IMR-90 (cell line): ENCODE measurements at regions not wholly inside any gene's neighbourhood (a gene's known extent, or its start where the extent isn't known, plus 50 kb on each side); places are given as distances from the start of the nearest gene placed in this dataset.

Experiments
- ATAC-seq: fragments of 200-7000 bp; cut with Tn5 transposase; 2 replicates; pipeline ENCODE4 v1.9.1; 2020; ENCODE audit warnings: low read depth, mild to moderate bottlenecking, moderate library complexity
- BruUV-seq: library from RNA; stranded (reverse); fragments of 400-500 nt; replicated peaks from 2 replicates; lab custom pipeline; 2021; lab: Mats Ljungman, UMichigan
- CTCF ChIA-PET: fragments of 300-600 bp; formaldehyde crosslinking; extraction: SDS; loops from one replicate; lab custom pipeline; 2021; ENCODE audit warnings: antibody characterized with exemption; lab: Yijun Ruan, JAX
- POLR2A ChIA-PET: fragments of 300-600 bp; sonication (Branson Sonifier 250); formaldehyde crosslinking; loops from one replicate; lab custom pipeline; 2022; ENCODE audit warnings: antibody characterized with exemption; ENCODE audit not compliant: unreplicated experiment; lab: Charles Lee
- DNase-seq: peaks from one replicate; pipeline ENCODE4 v3.0.0; 2013
- H2AFZ ChIP-seq: replicated peaks from 2 replicates; pipeline ENCODE3; 2013; ENCODE audit warnings: low read length, mild to moderate bottlenecking; ENCODE audit not compliant: poor library complexity
- H2AK5ac ChIP-seq: 2 replicates; pipeline ENCODE4 v1.6.1; 2013; ENCODE audit warnings: low read depth, low read length, inconsistent platforms
- H2AK9ac ChIP-seq: replicated peaks from 2 replicates; pipeline ENCODE3; 2013; ENCODE audit warnings: mild to moderate bottlenecking, low read depth, low read length, moderate library complexity; ENCODE audit not compliant: poor library complexity
- H2BK120ac ChIP-seq: 2 replicates; pipeline ENCODE4 v1.6.1; 2013; ENCODE audit warnings: low read depth, low read length, inconsistent platforms
- H2BK15ac ChIP-seq: 3 replicates; pipeline ENCODE4 v1.6.1; 2013; ENCODE audit warnings: low read depth, low read length, inconsistent platforms
- H2BK20ac ChIP-seq: 2 replicates; pipeline ENCODE4 v1.6.1; 2013; ENCODE audit warnings: low read depth, mild to moderate bottlenecking, inconsistent platforms, low read length, moderate library complexity
- H2BK5ac ChIP-seq: 2 replicates; pipeline ENCODE4 v1.6.1; 2013; ENCODE audit warnings: mild to moderate bottlenecking, low read depth, low read length, inconsistent platforms; ENCODE audit not compliant: poor library complexity, severe bottlenecking
- H3K14ac ChIP-seq: replicated peaks from 2 replicates; pipeline ENCODE4 v1.6.1; 2013; ENCODE audit warnings: low read depth, low read length, inconsistent platforms
- H3K18ac ChIP-seq: 2 replicates; pipeline ENCODE4 v1.6.1; 2013; ENCODE audit warnings: low read depth, low read length, control low read depth
- H3K23ac ChIP-seq: 2 replicates; pipeline ENCODE4 v1.6.1; 2013; ENCODE audit warnings: low read depth, low read length, inconsistent platforms
- H3K27ac ChIP-seq: 2 replicates; pipeline ENCODE4 v1.5.1; 2013; ENCODE audit warnings: mild to moderate bottlenecking, control low read depth, low read length; ENCODE audit not compliant: insufficient read depth
- H3K27me3 ChIP-seq: 2 replicates; pipeline ENCODE4 v1.6.1; 2013; ENCODE audit warnings: low read length; ENCODE audit not compliant: control insufficient read depth, insufficient read depth
- H3K36me3 ChIP-seq: 2 replicates; pipeline ENCODE4 v1.6.1; 2013; ENCODE audit warnings: low read length, mixed read lengths; ENCODE audit not compliant: control insufficient read depth, insufficient read depth
- H3K4ac ChIP-seq: 2 replicates; pipeline ENCODE4 v1.6.1; 2013; ENCODE audit warnings: low read depth, low read length, inconsistent platforms
- H3K4me1 ChIP-seq: 2 replicates; pipeline ENCODE4 v1.6.1; 2013; ENCODE audit warnings: low read length, mixed read lengths; ENCODE audit not compliant: control insufficient read depth, insufficient read depth
- H3K4me2 ChIP-seq: 2 replicates; pipeline ENCODE4 v1.6.1; 2013; ENCODE audit warnings: low read depth, mild to moderate bottlenecking, control low read depth, low read length, moderate library complexity
- H3K4me3 ChIP-seq: 2 replicates; pipeline ENCODE4 v1.5.1; 2013; ENCODE audit warnings: low read depth, mild to moderate bottlenecking, control low read depth, low read length, moderate library complexity; ENCODE audit not compliant: insufficient read depth
- H3K56ac ChIP-seq: 2 replicates; pipeline ENCODE4 v1.6.1; 2013; ENCODE audit warnings: low read length, inconsistent platforms; ENCODE audit not compliant: insufficient read depth; ENCODE audit errors: extremely low read depth
- H3K79me1 ChIP-seq, 2 experiments: 2 replicates each; pipeline ENCODE4 v1.6.1; 2013; ENCODE audit warnings: low read length in 2 of 2, inconsistent platforms in 1 of 2, low read depth in 1 of 2
- H3K9ac ChIP-seq: 2 replicates; pipeline ENCODE4 v1.6.1; 2013; ENCODE audit warnings: low read depth, low read length, control low read depth
- H3K9me1 ChIP-seq: 2 replicates; pipeline ENCODE4 v1.6.1; 2013; ENCODE audit warnings: low read length, inconsistent platforms; ENCODE audit not compliant: insufficient read depth
- H3K9me3 ChIP-seq: 2 replicates; pipeline ENCODE4 v1.6.1; 2013; ENCODE audit warnings: low read length; ENCODE audit not compliant: control insufficient read depth, insufficient read depth
- H4K20me1 ChIP-seq: 2 replicates; pipeline ENCODE4 v1.6.1; 2013; ENCODE audit warnings: low read length, inconsistent platforms; ENCODE audit not compliant: insufficient read depth
- H4K5ac ChIP-seq: 2 replicates; pipeline ENCODE4 v1.6.1; 2013; ENCODE audit warnings: mild to moderate bottlenecking, low read depth, low read length, control low read depth
- H4K8ac ChIP-seq, 2 experiments: 2 replicates each; pipeline ENCODE4 v1.6.1; 2013; ENCODE audit warnings: low read depth in 2 of 2, low read length in 2 of 2, control low read depth in 1 of 2, inconsistent platforms in 1 of 2
- H4K91ac ChIP-seq: 2 replicates; pipeline ENCODE4 v1.6.1; 2013; ENCODE audit warnings: low read depth, low read length, inconsistent platforms; ENCODE audit not compliant: insufficient read depth
- BHLHE40 ChIP-seq: fragments of 150-350 bp; IDR thresholded peaks from 2 replicates; pipeline ENCODE4 v1.6.1; 2016; ENCODE audit warnings: mild to moderate bottlenecking, low read depth, low read length
- FOS ChIP-seq: fragments of 150-350 bp; IDR thresholded peaks from 2 replicates; pipeline ENCODE4 v1.6.1; 2016; ENCODE audit warnings: low read depth, low read length
- MXI1 ChIP-seq: IDR thresholded peaks from 2 replicates; pipeline ENCODE4 v1.6.1; 2012; ENCODE audit warnings: low read depth, mild to moderate bottlenecking, low read length, moderate library complexity, borderline replicate concordance
- RCOR1 ChIP-seq: IDR thresholded peaks from 2 replicates; pipeline ENCODE4 v1.6.1; 2012; ENCODE audit warnings: mild to moderate bottlenecking, low read length, improper control_type of control experiment; ENCODE audit not compliant: insufficient replicate concordance
- RFX5 ChIP-seq: IDR thresholded peaks from 2 replicates; pipeline ENCODE4 v1.8.0; 2012; ENCODE audit warnings: low read depth, mild to moderate bottlenecking, low read length, moderate library complexity
- WGBS, 2 experiments: methylation state at CpG; one replicate each; pipeline versions ENCODE4 v1.1.5 to v1.1.7; 2013; ENCODE audit warnings: missing lambda C conversion rate in 2 of 2; ENCODE audit not compliant: insufficient read length in 1 of 2; ENCODE audit errors: extremely low coverage in 2 of 2; 5-methylcytosine and 5-hydroxymethylcytosine counted together
- dilution Hi-C: fragments of 300-500 bp; cut with HindIII; formaldehyde crosslinking; loops from one replicate; pipeline ENCODE4 v1.14.3; 2018; ENCODE audit warnings: low sequenced_read_pairs; ENCODE audit not compliant: unreplicated experiment
- in situ Hi-C: fragments of 300-500 bp; cut with MboI; formaldehyde crosslinking; loops from 3 replicates; pipeline ENCODE4 v1.14.3; 2019; ENCODE audit warnings: low sequenced_read_pairs, inconsistent platforms, mixed read lengths
- intact Hi-C: fragments of 100-400 bp; cut with micrococcal nuclease; formaldehyde crosslinking; loops from 2 replicates; pipeline ENCODE4 v1.10.0; 2022
- TF ChIP-seq, protein P1 (sequence below): fragments of 150-350 bp; IDR thresholded peaks from 2 replicates; pipeline ENCODE4 v1.6.1; 2016; ENCODE audit warnings: low read depth, mild to moderate bottlenecking, low read length, moderate library complexity, borderline replicate concordance

DNA sequence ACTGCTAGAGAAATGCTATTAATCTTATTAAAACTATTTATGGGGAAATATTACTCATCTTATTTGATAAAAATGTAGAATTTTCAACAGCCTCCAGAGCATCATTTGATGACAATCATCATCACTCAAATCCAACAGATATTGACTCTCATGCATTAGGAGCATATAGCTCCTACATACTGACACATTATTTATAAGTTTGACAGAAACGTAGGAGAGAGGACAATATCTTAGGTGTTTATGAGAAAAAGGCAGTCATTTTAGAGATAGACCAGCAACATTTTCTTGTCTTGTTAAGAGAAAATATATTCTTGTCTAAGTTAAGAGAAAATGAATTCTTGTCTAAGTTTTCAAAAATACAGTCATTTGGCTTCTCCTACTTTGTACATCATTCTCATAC is 2550.2 kb downstream of the PCDH7 start:
- Histone ChIP-seq H3K4me2 (no peak overlapping the region), H3K18ac (no peak overlapping the region), H4K5ac (no peak overlapping the region), H3K14ac (no peak overlapping the region), H3K23ac (no peak overlapping the region), H2BK15ac (no peak overlapping the region), H3K79me1 (no peaks in the 10 kb centered on the region), H4K8ac (no peak overlapping the region), H2BK20ac (no peak overlapping the region), H3K36me3 (no peaks in the 10 kb centered on the region), H4K20me1 (no peaks in the 10 kb centered on the region), H3K4me3 (no peak overlapping the region), H2AK9ac (no peak overlapping the region), H3K4ac (no peak overlapping the region), H3K9me3 (peaks cover 2% of the 10 kb centered on the region; the same call in 1 of the 2 replicates), H3K56ac (no peak overlapping the region), H2AFZ (no peak overlapping the region), H2BK5ac (no peak overlapping the region), H3K9ac (no peak overlapping the region), H3K9me1 (no peaks in the 10 kb centered on the region), H2BK120ac (no peak overlapping the region), H3K27me3 (no peaks in the 10 kb centered on the region), H2AK5ac (no peak overlapping the region), H4K91ac (no peak overlapping the region), H3K27ac (no peak overlapping the region), H3K4me1 (no peaks in the 10 kb centered on the region)
- CTCF ChIA-PET, result no interaction called here
- DNase-seq, result no peak
- POLR2A ChIA-PET, result no interaction called here
- BruUV-seq, result no TSS peak
- intact Hi-C loops (no loop called here), dilution Hi-C loops (no loop called here), in situ Hi-C loops (no loop called here)
- no peak for ATAC-seq
- TF ChIP-seq, protein P1, sequence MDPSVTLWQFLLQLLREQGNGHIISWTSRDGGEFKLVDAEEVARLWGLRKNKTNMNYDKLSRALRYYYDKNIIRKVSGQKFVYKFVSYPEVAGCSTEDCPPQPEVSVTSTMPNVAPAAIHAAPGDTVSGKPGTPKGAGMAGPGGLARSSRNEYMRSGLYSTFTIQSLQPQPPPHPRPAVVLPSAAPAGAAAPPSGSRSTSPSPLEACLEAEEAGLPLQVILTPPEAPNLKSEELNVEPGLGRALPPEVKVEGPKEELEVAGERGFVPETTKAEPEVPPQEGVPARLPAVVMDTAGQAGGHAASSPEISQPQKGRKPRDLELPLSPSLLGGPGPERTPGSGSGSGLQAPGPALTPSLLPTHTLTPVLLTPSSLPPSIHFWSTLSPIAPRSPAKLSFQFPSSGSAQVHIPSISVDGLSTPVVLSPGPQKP, result no peak
- TF ChIP-seq MXI1 (no peak), RCOR1 (no peak), BHLHE40 (no peak), FOS (no peak), RFX5 (no peak)
- WGBS, 2 experiments, result no CpG with 5 or more reads among the region's 1 CpG
